HEK293T (cell line): ENCODE measurements at regions not wholly inside any gene's neighbourhood (a gene's known extent, or its start where the extent isn't known, plus 50 kb on each side); places are given as distances from the start of the nearest gene placed in this dataset.

ENCODE experiments used
- CTCF ChIA-PET: fragments of 350-600 bp; formaldehyde crosslinking; extraction: SDS; loops from one replicate; lab custom pipeline; 2021; ENCODE audit warnings: antibody characterized with exemption, inconsistent platforms; lab: Yijun Ruan, JAX
- POLR2A ChIA-PET: fragments of 350-600 bp; formaldehyde crosslinking; extraction: SDS; loops from one replicate; lab custom pipeline; 2020; ENCODE audit warnings: antibody characterized with exemption, inconsistent platforms; lab: Yijun Ruan, JAX
- DNase-seq: peaks from one replicate; pipeline ENCODE4 v3.0.0; 2012; ENCODE audit warnings: mixed read lengths; ENCODE audit errors: extremely low spot score
- ARNT ChIP-seq: fragments of 450-650 bp; IDR thresholded peaks from 2 replicates; pipeline ENCODE4 v1.6.1; 2017; ENCODE audit warnings: mild to moderate bottlenecking
- BHLHE40 ChIP-seq: fragments of 450-650 bp; IDR thresholded peaks from 2 replicates; pipeline ENCODE4 v1.6.1; 2016; ENCODE audit warnings: mild to moderate bottlenecking, moderate library complexity, borderline replicate concordance
- ELF4 ChIP-seq: fragments of 450-650 bp; IDR thresholded peaks from 2 replicates; pipeline ENCODE4 v1.6.1; 2017; ENCODE audit warnings: antibody characterized with exemption
- FOXA1 ChIP-seq: fragments of 450-650 bp; IDR thresholded peaks from 2 replicates; pipeline ENCODE4 v1.6.1; 2016; ENCODE audit warnings: mild to moderate bottlenecking
- FOXK2 ChIP-seq: fragments of 450-650 bp; IDR thresholded peaks from 2 replicates; pipeline ENCODE4 v1.6.1; 2016; ENCODE audit warnings: mild to moderate bottlenecking
- FOXM1 ChIP-seq: fragments of 450-650 bp; IDR thresholded peaks from 2 replicates; pipeline ENCODE4 v1.6.1; 2017; ENCODE audit warnings: mild to moderate bottlenecking, borderline replicate concordance
- LEF1 ChIP-seq: fragments of 450-650 bp; IDR thresholded peaks from 2 replicates; pipeline ENCODE4 v1.6.1; 2017; ENCODE audit warnings: mild to moderate bottlenecking, borderline replicate concordance
- SUZ12 ChIP-seq: fragments of 450-650 bp; IDR thresholded peaks from 2 replicates; pipeline ENCODE4 v1.6.1; 2016; ENCODE audit warnings: mild to moderate bottlenecking
- TARDBP ChIP-seq: fragments of 450-650 bp; IDR thresholded peaks from 2 replicates; pipeline ENCODE4 v1.6.1; 2016
- ZNF384 ChIP-seq: fragments of 450-650 bp; IDR thresholded peaks from 2 replicates; pipeline ENCODE4 v1.6.1; 2016
- TF ChIP-seq, protein P1 (sequence below): fragments of 450-650 bp; IDR thresholded peaks from 2 replicates; pipeline ENCODE4 v1.6.1; 2016

DNA sequence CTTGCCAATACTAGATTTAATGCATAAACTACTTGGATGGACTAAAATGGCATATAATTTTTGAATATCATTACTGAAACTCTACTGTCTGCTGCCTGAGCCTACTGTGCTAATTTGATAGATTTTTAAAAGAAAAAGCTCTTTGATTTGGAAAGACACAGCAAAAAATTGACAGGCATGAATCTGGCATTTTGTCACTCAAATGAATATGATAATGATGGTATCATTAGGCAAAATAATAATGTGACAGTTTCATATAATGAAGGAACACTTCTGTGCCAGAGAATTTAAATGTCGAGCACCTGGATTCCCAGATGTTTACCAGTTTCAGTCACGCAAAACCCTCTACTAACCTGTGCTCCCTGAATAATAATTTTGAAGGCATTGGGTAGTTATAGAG lies 60.0 kb upstream of the SLC13A1 start:
- no peak for DNase-seq
- ChIA-PET POLR2A (no interaction called here), CTCF (no interaction called here)
- no peak for TF ChIP-seq FOXK2
- TF ChIP-seq, protein P1, sequence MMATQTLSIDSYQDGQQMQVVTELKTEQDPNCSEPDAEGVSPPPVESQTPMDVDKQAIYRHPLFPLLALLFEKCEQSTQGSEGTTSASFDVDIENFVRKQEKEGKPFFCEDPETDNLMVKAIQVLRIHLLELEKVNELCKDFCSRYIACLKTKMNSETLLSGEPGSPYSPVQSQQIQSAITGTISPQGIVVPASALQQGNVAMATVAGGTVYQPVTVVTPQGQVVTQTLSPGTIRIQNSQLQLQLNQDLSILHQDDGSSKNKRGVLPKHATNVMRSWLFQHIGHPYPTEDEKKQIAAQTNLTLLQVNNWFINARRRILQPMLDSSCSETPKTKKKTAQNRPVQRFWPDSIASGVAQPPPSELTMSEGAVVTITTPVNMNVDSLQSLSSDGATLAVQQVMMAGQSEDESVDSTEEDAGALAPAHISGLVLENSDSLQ, result no peak
- no peak for TF ChIP-seq ELF4
- no peak for TF ChIP-seq ARNT
- no peak for TF ChIP-seq FOXA1
- TF ChIP-seq TARDBP, result no peak
- TF ChIP-seq FOXM1, result no peak
- TF ChIP-seq BHLHE40, result no peak
- no peak for TF ChIP-seq LEF1
- TF ChIP-seq ZNF384, result no peak
- no peak for TF ChIP-seq SUZ12
